Putamen (tissue), 1 donor: ENCODE measurements at regions not wholly inside any gene's neighbourhood (a gene's known extent, or its start where the extent isn't known, plus 50 kb on each side); places are given as distances from the start of the nearest gene placed in this dataset.

Experiments
- DNase-seq: peaks from one replicate; pipeline ENCODE4 v3.0.0-alpha.2; 2016; ENCODE audit warnings: low spot score

- no peak for DNase-seq
Observed at GRCh38 chr7:156178857-156179256, 366.6 kb upstream of the SHH start.

DNA sequence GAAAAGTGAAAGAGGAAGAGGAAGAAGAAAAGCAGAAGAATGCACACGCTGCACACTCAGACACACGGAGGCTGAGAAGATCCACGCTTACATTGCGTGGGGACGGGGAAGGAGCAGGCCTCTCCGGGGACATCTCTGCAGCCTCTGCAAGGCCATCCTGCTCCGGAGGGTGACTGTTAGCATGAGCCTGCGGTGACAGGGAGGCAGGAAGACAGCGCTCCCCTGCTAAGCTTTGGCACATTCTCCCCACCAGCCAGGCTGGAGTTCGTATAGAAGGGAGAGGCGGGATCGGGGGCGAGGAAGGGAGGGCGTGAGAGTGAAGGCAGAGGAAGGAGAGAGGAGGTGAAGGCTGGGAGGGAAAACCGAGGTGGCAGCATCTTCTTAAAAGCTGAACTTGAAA lies 366.0 kb upstream of the SHH start:
- no peak for DNase-seq

DNA sequence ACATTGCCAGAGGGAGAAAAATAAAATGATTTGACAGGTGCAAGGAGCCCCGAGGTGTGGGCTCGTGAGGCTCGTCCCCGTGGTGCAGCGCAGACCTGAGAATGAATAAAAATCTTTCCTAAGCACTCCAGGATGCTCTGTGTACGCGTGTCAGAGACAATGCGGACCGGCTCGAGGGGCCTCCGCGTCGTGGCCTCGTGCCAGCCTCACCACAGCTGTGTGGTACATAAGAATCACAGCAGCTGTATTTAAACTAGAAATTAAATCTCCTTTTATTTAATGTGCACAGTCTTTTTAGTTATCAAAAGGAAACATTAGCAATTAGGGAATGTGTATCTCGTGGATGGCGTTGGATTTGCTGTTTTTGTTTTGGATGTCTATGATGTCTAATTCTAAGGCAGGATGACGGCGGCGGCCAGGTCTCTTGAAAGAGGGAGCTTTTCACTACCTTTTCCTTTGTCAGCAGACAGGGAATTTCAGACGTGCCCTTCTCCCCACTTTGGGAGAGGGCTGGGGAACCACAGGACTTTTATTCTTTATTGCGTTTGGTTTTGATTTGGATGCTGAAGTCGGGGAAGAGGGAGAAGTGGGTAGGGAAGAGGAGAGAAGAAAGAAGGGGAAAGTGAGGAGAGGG lies 365.3 kb upstream of the SHH start:
- no peak for DNase-seq

DNA sequence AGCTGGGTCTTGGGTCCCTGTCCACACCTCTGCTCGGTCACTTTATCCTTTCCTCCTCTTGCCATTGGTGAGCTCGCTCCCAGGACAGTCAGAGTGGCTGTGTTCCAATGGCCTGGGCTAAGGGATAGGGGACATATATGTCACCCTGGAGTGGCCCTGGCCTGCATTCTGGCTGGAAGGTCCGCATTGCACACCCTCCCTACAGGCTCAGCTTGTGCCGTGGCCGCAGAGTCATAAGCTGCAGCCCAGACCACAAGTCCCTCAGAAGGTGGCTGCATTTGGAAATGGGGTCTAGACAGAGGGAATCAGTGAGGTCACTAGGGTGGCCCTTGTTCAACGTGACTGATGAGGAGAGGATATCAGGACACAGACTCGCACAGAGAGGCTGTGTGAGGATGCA lies 363.8 kb upstream of the SHH start:
- no peak for DNase-seq

- no peak for DNase-seq
Observed at GRCh38 chr7:156175003-156175402, 362.7 kb upstream of the SHH start.

- DNase-seq = no peak
Observed at GRCh38 chr7:156174428-156174827, 362.2 kb upstream of the SHH start.

DNA sequence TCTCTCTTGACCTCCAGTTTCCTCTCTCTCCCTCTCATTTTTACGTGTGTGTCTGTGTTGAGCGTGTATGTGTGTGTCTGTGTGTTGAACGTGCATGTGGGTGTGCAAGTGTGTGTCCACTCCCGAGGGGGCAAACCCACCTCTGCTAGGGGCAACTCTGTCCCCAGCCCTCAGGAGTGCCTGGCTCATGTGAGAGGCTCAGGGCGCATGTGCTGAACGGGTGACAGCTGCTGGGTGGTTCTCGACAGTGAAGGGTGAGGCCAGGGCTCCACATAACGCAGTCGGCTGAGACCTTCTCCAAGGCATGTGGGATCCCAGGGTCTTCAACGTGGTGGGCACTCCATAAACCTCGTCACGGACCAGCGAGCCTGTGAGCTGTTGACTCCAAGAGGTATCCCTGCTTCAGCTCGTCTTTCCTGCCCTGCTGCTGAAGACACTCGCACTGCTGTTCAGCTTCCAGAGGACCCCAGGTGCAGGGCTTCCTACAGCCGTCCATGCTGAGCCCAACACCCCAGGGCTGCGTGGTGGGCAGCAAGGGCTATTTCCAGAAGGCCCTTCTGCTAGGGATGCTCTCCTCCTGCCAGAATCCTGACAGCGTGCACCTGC lies 361.6 kb upstream of the SHH start:
- DNase-seq = no peak

DNA sequence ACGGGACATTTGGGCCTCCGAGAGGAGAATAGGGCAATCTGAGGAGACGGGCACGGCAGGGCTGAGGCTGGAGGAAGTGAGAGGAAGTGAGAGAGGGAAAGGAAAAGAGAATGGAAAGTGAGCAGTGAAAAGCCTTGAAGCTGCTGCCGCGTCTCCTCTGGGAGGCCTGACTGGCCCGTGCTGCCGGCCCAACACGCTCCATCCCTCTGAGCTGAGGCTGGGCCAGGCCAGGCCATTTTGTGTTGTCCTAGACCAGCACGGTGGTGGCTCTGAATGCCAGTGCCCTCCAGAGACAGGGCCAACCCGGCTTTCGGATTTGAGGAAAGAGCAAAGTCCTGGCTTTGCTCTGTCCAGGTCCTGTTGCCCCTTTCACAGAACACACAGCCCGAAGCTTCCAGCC lies 361.1 kb upstream of the SHH start:
- DNase-seq = no peak

GRCh38 chr7:156172638-156173037 lies 360.4 kb upstream of the SHH start:
- DNase-seq = no peak

DNA sequence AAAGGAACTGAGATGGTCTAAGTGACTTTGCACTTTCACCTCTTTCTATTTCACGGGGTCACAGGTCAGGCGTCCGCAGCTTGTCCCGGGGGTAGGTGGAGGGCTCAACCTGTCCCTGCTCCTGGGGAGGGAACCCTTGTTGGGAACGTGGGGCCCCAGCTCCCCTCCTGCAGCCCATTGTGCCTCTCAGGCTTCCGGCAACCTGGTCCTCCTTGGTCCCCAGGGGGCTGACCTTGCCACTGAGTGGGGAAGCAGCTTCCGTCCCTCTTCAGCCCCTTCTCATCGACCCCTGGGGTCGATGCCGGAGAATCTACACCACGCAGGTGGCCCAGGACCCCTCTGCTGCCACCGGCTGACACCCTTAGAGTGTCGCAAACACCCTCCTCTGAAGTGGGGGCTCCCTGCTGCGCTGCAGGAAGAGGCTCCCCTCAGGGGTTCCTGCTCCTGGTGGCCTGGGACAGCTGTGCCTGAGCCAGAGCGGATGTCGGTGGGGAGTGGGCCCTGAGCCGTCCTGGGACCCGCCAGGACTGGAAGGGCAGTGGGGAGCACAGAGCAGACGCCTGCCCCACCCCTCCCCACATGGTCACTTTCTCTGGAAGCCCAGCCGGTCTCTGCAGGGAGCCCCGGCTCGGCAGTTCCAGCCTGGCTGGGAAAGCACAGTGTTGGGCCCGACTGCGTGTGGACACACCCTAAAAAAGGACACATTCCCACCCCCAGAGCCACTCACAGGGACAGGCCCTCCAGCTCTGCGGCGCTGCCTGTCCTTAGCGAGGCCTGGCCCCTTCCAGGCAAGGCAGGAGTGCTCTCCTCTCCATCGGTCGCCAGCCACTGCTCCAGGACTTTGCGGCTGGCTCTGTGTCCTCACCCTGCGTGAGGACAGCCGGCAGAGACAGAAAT lies 357.5 kb upstream of the SHH start:
- DNase-seq = no peak

DNA sequence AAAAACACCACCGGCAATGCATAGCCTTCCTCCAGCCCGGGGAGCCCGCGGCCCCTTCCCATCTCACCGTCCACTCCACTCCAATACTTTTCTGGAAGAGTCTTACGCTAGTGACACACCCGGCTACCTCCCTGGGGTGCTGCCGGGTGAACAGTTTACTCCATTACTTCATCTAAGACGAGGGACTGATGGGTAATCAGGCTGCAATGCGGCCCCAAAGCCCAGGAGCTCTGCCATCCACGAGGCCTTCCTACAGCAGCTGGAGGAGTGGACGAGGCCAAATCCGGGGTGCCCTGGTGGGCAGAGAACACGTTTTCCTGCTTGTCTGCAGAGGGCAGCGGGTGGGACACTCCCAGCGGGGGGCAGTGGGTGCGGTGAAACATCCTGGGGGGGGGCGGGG lies 356.2 kb upstream of the SHH start:
- DNase-seq = no peak

DNA sequence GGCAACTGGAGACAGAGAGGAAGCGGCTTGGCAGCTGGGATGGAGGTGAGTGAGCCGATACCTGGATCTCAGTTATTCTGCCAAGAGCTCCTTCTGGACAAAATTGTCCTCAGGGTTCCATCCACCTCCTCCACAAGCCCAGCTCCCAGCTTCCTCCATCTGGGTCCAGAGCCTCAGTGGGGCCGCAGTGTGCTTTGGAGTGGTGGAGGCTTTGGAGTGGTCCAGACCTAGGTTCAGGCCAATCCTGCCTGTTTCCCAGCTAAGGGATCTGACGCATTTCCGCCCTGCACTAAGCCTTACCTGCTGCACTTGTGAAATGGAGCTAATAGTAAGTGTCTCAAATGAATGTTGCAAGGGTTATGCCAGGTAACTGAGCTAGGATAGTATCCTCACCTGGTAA lies 355.7 kb upstream of the SHH start:
- DNase-seq = no peak

DNA sequence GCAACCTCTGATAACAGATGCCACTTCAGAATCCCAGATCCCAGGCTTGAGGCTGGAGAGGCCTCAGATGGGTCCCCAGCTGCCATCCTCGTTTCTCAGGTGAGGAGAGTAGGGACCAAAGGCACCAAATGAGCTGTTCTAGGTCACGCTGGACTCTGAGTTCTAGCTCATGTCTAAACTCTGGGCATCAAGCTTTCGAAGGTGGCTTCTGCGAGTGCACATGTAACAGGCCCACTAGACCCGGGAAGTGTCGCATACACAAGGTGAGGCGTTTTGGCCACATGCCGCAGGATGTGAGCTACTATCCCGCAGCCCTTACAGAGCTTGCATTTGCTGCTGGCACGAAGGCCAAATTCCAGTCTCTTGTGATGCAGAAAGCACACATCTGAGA lies 355.1 kb upstream of the SHH start:
- no peak for DNase-seq

GRCh38 chr7:156166692-156167416 lies 354.6 kb upstream of the SHH start:
- no peak for DNase-seq

GRCh38 chr7:156163747-156164146 lies 351.5 kb upstream of the SHH start:
- no peak for DNase-seq

GRCh38 chr7:156162451-156162850 lies 350.2 kb upstream of the SHH start:
- DNase-seq = no peak

DNA sequence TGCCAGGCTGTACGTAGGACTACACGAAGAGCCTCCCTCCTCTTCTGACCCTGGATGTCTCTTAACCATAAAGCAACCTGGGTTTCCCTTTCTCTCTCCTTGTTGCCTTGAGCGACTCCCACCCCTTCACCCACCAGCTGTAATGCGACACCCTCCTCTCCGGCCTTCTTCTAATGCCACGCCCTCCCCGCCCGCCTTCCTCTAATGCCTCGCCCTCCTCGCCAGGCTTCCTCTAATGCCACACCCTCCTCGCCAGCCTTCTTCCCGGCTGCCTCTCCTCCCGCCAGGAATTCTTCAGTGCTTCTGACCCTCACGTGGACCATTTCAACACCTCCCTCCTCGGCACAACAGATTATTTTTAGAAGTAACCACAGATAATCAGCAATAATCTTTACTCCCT lies 348.5 kb upstream of the SHH start:
- DNase-seq = no peak

GRCh38 chr7:156158693-156159092 lies 346.4 kb upstream of the SHH start:
- DNase-seq = no peak

- no peak for DNase-seq
Observed at GRCh38 chr7:156158213-156158612, 345.9 kb upstream of the SHH start.

DNA sequence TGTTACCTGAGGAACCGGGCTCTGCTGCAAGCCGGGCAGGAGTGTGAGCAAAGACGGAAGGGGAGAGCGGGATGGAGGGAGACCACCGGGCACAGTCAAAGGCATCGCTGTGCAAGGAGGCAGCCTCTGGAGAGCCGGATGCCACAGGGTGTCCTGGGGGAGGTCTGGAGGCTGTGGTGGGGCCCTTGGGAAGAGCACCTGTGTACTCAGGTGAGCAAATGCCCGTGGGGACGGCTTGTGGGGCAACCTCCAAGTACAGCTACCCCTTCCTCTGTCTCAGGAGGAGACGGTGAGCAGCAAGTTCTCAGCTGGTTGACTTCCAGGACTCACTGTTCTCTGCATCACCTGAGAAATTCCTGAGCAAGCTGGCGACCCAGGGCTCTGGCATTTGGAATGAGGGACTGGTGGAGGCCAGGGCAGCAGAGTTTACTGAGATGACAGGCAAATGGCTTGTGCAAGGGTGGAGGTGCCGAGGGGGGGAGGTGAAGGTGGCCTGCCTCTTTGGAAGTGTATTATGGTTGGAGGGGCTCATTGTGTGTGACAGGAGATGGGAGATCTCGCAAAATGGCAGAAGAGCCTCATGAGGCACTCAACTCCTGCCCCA lies 345.2 kb upstream of the SHH start:
- no peak for DNase-seq

DNA sequence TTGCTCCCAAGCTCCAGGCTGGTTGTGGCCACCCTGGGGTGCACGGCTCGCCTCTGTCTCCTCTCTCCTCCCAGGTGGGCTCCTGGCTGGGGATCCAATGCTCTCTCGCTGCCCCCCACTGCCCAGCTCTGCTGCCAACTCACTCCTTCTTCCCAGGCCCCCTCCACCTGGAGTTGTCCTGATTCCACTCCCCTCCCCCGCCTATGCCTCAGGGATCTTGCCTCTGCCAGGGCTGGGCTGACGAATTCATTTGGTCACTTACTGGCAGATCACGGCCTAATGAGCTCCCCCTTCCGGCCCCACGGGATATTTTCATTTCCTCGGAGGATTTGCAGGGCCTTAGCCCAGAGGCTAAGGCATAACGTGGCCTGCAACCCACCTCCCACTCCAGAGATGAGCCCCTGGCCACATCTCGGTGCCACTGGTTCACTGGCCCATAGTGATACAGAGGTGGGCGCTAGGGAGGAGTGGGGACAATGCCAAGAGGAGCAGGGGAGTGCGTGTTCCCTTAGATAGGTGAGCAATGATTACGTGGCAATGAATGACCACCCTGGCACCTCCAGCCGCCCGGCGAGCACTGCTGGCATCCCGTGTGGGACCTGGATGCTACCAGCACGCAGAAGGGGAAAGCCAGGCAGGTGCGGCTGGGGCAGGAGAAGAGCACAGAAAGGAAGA lies 344.6 kb upstream of the SHH start:
- DNase-seq = no peak
